ENCODE measurements at regions not wholly inside any gene's neighbourhood (a gene's known extent, or its start where the extent isn't known, plus 50 kb on each side); places are given as distances from the start of the nearest gene placed in this dataset.

- TF ChIP-seq EGR1 (IDR thresholded peaks at IDR 0.05) (no peak), FOXM1 (IDR thresholded peaks at IDR 0.05; ENCODE audit: borderline replicate concordance, low read depth) (no peak), TEAD4 (IDR thresholded peaks at IDR 0.05) (peak; percentile 24; the same call in 1 of the 2 replicates), MAX (IDR thresholded peaks at IDR 0.05) (no peak), NFIC (IDR thresholded peaks at IDR 0.05) (peak; percentile 90), YY1 (IDR thresholded peaks at IDR 0.05; ENCODE audit: low read depth) (no peak), TAF1 (IDR thresholded peaks at IDR 0.05; ENCODE audit: low read depth) (no peak), RAD21 (IDR thresholded peaks at IDR 0.05; ENCODE audit: low read depth) (no peak)
Observed at GRCh38 chr4:29553846-29554245, 1166.3 kb upstream of the PCDH7 start.

Data from Ishikawa (cell line).